NOMO-1 treated with dmso at 0.1 percent for 144 hours (cell line): ENCODE measurements at regions not wholly inside any gene's neighbourhood (a gene's known extent, or its start where the extent isn't known, plus 50 kb on each side); places are given as distances from the start of the nearest gene placed in this dataset.

ENCODE experiments used
- DNase-seq: peaks from one replicate; lab custom pipeline; 2025; ENCODE audit not compliant: unreplicated experiment; lab: John Stamatoyannopoulos, UW

DNA sequence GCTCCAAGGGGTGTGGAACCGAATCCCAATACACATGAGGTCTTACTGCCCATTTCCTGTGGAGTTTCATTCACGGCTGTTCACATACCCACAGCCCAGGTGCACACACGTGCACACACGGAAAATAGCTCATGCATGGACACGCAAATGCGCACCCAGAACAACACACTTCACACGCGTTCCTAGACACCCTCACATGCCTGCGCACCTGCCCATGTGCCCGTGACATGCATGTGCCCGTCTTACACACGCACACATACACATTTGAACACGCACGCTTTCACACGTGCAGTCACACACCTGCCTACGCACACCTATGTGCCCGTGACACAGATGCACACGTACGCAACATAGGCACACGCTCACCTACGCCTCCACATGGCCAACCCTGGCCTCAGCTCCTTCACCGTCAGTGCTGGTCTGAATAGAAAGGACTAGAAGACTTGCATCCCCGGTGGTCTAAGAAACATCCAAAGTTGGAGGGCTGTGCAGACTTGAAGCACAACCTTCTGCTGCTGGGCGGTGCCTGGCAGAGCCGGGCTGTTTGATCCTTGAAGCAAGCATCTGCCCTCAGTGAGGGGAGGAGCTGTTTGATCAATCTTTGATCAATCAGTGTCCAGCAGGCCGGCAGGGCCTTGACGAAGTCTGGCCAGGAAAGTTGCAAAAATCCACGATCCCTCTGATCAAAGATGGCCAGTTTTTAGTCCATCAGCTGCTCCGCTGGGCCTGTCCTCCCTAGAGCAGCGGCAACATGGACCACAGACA lies 164.7 kb downstream of the OLFM1 start:
- no peak for DNase-seq

DNA sequence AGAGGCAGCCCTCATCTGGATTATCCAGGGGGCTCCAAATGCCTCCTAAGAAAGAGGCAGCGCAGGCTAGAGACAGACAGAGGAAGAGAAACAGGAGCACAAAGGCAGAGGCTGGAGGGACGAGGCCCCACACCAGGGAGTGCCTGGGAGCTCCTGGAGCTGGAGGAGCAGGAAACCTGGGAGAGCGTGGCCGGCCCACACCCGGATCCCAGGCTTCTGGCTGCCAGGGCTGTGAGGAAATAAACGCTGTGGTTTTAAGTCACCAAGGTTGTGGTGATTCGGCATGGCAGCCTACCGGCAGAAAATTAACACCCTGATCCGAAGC lies 165.5 kb downstream of the OLFM1 start:
- no peak for DNase-seq

DNA sequence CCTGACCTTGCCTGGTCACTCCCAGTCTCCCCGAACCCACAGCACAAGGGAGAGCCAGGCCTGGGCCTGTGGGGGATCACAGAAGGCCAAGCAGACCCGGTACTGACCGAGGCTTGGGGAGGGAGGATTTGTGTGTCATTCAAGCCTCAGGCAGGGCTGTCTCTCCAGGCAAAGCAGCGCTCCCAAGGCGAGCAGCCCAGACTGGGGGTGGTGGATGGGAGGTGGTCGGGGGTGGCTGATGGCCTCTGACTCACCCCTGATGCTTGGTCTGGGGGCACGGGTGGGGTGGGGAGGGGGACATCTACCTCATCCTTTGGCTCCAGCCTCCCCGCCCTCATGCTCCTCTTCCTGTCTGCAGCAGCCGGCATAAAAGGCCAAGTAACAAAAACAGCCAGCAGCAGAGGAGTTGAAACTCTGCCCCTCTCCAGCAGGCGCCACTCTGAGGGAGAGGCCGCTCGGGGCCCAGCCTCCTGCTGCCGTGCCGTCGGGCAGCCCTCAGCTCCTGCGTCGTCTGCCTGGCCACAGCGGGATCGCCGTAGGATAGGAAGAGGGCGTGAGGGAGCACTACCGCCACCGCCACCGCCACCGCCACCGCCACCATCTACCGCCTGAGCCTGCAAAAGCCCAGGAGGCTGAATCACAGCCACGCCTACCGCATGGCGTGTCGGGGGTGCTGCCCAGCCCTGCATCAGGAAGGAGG lies 166.0 kb downstream of the OLFM1 start:
- no peak for DNase-seq

DNA sequence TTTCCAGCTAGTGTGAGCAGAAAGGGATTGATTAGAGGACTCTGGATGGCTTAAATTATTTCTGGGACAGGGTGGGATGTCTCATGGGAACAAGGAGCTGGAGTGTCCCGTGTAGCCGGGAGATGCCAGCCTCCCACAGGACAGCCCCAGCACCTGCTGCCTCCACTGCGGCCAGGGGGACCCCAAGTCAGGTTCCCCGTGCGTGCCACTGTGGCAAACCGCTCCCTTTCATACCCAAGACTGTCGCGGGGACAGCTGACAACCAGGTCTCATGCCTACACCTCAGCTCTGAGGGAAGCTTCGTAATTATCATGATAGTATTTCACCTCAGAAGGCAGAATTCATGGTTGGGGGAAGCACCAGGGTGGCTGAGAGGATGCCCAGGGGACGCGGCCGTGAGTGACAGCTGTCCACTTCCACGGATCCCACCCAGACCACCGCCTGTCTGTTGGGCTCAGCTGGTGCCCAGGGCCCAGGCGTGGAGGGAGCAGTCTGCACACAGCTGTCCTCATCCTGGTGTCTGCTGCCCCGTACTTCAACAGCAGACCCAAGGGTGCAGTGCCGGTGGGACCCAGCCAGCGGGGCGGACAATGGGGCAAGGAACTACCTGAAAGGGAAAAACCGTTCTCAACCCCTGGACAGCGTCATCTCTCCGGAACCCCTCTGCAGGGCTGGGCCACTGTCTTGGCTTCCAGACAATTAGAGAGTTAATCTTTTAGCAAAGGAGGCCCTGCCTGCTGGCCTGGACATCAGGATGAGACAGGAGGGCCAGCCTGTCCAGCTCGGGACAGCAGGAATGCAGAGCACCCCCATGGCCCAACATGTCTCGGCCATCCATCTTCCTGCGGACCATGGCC lies 166.9 kb downstream of the OLFM1 start:
- no peak for DNase-seq

DNA sequence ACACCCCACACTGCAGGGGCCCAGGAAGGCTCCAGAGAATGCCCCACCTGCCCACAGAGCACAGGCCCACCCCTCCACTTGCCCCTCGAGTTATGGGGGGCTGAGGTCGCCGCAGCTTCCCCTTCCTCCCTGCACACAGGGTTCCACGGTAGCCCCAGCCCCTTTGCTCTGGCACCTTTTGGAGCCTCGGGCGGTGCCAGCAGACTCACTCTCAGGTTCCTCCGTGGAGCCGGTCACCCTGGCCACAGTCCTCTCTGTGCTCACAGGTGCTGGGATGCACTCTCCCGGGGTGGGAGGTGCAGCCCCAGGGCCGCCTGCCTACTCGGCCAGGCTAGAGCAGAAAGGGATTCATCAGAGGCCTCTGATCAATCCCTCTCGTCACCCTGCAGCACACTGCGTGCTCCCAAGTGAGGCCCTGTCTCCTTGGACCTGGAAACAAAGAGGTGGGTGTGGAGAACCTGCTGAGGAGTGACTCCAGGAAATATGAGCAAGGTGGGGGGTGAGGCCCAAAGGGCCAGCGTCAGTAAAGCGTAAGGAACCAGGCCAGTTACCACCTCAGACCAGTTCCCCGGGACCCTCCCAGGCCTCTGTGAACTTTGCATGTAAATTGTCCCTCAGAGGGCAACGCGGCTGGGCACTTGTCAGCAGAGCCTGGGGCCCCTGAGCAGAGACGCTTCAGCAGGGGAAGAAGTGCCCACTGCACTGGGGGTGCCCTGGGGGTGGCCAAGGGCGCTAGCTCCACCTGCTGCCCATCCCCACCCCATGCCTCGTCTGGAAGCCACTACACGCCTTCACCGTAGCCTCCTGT lies 167.8 kb downstream of the OLFM1 start:
- no peak for DNase-seq

DNA sequence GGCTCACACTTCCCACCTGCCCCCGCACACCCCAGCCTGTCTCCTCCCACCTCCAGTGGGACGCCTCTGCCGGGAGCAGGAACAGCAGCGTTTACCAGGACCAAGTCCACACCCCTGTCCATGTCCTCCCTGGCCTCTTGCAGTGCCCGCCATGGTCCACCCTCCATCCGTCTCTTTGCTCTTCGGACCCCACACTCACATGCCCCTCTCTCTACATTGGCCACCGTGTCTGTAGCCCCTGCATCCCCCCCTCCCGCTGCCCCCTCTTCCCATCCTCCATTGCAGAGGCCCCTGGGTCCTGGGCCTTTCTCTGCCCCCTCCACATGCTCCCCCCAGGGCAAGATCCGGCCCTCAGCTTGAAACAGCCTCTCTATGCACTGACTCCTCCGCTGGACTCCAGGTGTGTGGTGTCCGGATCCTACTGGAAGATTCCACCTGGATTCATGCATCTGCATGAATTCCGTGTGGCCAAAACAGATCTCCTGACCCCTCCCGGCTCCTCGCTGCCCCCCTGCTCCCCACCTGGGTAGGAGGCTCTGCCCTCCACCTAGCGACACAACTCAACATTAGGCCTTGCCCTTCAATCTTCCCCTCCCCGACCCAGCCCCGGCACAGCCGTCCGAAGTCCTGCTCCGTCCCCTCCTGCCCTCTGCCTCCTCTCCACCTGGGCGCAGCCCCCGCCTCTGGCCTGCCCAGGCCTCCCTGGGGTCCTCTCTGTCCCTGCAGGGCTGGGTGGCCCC lies 168.5 kb downstream of the OLFM1 start:
- DNase-seq = no peak

DNA sequence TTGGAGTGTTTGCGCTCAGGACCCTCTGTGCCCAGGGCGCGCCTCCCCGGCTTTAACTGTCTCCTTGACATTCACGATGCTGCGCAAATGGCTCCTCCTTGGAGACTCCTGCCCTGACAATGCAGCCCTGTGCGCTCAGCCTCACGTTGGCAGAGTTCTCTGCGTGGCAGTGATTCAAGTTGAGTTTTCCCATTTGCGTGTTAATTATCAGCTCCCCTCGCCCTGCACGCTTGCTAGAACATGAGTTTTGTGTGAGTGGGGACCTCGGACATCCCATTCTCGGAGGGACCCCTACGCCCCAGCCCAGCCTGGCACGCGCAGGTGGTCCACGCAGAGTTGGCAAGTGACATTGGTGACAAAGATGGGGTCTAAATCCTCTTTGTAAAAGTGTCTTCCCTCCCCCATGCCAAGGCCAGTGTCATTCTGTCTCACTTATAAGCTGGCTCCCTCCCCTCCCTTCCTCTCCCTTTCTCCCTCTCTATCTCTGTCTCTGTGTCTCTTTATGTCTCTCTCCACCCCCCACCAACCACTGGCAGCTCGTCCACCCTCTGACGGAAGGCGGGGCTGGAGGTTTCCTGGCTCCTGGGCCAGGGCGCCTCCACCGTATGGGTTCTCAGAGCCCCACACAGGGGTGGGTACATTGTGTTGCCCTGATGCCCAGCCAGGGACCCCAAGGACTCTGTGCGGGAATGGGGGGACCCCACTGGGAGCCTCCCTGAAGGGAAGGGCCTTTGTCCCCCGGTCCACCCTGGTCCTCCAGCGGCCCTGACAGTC lies 169.3 kb downstream of the OLFM1 start:
- no peak for DNase-seq

DNA sequence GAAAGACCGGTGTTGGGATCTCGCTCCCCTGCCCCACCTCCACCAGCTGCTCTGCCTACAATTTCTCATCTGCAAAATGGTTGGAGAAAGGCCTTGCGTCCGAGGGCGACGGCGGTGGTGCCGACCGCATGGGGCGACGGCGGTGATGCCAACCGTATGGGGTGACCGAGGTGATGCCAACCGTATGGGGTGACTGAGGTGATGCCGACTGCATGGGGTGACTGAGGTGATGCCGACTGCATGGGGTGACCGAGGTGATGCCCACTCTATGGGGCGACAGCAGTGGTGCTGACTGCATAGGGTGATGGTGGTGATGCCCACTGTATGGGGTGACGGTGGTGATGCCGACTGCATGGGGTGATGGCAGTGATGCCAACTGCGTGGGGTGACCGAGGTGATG lies 171.0 kb downstream of the OLFM1 start:
- no peak for DNase-seq

DNA sequence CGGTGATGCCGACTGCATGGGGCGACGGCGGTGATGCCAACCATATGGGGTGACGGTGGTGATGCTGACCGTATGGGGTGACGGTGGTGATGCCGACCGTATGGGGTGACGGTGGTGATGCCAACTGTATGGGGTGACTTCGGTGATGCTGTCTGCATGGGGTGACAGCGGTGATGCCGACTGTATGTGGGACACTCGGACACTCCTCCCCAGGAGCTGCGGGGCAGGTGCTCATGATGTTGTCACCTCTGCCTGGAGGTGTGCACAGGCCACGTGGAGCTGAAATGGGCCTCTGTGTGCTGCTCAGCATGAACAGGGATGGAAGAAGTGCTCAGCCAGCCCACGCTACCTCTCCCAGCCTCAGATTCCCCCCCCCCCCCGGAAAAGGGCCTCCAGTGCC lies 171.8 kb downstream of the OLFM1 start:
- DNase-seq = no peak

DNA sequence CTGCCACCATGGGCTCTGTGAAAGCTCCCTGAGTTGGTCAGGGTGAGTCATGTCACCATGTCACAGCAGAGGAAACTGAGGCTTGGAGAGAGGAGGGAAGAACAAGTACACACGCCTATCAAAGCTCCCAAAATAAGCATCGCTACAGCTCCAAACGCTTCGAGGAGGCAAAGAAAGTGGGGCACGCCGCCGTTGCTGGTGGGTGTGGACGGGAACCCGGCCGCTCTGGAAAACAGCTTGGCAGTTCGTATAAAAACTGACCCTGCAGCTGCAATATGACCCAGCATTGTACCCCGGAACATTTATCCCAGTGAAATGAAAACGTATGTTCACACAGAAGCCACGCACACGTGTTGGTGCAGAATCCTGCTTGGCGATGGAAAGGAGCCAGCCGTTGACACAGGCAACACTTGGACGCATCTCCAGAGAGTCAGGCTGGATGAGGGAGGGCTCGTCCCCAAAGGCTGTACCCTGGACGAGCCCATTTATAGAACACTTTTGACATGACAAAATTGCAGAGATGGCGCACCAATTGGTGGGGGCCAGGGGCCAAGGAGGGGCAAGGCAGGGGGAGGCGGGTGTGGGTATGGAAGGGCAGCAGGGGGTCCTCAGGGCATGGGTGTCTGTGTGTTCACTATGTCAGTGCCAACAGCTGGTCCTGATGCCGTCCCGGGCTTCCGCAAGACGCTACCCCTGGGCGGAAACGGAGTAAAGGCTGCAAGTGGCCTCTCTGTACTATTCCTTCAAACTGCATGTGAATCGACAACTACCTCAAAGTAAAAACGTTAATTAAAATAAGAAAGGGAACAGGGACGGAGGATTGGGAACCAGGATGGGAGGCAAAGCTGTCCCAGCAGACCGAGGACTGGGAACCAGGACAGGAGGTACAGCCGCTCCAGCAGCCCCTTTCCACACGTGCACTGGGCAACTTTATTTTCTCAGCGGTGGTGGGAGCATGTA lies 173.0 kb downstream of the OLFM1 start:
- no peak for DNase-seq

DNA sequence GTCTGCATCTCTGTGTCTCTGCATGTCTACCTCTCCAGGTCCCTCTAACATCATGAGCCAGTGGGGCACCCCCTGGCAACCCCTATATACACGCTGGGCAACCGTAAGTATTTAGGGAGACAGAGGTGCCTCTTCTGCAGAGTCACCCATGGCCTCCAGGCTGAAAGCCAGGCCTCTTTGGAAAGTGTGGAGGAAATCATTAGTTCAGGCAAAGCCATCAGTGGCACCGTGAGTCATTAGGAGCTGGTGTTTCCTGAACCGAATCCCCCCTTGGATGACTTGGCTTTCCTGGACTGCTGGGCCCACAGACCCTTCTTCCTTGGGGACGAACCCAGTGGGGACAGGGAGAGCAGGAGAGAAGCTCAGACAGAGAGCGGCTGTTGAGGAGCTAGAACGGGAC lies 174.8 kb downstream of the OLFM1 start:
- DNase-seq = no peak

DNA sequence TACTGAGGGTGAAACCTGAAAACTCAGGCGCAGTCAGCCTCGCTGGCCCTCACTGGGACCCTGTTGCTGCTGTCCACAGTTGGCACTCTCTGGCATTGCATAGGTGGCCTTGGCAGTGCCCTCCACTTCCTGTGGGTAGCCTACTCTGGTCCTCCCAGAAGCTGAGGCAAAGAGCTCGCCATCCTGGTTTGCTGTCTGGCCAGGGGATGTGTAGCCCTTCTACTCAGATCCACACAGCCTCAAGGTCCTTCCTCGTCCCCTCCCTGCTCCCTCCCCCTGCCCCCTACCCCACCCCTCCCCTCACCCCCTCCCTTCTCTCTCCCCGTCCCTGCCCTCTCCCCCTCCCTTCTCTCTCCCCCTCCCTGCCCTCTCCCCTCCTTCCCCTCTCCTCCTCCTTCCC lies 176.0 kb downstream of the OLFM1 start:
- no peak for DNase-seq

DNA sequence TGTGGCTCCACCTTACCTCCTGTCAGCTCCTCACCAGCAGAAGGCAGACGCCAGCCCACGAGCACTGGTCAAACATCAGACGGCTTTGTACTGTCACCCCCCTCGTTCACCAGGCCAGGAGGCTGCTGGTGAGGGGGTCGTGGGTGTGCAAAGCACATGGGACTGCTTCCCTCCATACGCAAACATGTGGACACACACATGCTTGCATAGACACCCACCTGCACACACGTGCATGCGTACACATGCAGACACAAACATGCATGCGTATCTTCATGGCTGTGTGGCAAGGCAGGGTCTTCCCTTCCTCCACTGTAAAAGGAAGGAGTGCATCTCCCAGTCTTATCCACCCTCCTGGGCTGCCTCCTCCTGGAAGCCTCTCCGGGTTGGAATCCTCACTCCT lies 178.5 kb downstream of the OLFM1 start:
- DNase-seq = no peak

DNA sequence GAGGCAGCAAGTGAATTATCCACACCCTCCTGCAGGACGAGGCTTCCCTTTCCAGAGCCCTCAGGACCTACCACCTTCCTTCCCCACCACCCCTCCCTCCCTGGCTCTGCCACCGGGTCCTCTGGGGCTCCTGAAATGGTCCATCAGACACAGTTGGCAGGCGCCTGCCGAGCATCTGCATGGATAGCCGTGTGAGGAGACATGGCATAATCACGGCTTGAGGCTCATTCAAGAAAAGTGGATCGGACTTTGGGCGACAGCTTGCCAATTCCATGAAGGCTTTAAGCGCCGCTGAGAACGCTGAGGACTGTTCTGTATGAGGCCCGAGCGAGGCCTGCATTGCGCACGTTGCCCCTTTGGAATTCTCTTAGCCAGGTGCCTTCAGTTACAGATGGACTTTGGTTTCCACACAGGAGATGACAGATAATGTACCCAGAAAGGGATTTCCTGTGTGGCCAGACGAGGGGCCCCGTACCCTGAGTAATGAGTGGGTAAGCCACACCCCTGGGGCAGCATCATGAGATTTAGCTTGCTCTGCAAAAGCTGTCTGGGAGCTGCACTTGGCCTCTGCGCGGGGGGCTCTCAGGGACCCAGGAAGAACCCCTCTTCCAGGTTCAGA lies 179.8 kb downstream of the OLFM1 start:
- DNase-seq = no peak

DNA sequence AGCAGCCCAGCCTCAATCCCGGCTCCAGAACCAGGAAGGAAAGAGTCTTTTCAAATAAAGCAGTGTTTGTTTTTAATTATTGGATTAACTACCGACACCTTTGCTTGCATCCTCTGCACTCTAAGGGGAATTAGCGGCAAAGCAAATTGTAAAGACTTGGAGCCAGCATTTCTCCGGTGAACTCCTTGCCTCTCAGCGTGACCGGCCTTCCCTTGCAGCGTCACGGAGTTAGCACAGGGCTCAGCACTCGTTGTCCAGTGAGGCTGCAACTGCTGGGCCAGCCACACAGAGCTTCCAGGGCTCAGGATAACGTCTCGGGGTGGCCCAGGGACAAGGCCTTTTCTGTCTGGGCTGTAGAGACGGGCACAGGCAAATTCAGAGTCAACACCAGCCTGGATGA lies 180.6 kb downstream of the OLFM1 start:
- DNase-seq = no peak

DNA sequence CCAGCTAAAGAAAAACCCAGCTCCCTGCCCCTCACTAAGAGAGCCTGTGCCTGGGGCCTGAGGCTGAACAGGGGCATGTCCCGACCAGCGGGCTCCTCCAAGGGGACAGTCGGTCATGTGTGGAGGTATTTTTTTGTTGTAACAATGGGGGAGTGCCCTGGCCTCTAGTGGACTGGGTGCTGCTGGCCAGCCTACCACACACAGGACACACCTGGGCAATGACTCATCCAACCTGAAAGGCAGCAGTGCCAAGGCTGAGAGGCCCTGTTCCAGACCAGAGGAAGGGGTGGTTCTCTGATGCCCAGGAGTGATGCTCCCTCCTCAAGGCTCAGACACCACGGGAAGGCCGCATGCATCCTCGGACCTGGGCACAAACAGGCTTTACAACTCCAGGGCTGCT lies 181.5 kb downstream of the OLFM1 start:
- DNase-seq = no peak

DNA sequence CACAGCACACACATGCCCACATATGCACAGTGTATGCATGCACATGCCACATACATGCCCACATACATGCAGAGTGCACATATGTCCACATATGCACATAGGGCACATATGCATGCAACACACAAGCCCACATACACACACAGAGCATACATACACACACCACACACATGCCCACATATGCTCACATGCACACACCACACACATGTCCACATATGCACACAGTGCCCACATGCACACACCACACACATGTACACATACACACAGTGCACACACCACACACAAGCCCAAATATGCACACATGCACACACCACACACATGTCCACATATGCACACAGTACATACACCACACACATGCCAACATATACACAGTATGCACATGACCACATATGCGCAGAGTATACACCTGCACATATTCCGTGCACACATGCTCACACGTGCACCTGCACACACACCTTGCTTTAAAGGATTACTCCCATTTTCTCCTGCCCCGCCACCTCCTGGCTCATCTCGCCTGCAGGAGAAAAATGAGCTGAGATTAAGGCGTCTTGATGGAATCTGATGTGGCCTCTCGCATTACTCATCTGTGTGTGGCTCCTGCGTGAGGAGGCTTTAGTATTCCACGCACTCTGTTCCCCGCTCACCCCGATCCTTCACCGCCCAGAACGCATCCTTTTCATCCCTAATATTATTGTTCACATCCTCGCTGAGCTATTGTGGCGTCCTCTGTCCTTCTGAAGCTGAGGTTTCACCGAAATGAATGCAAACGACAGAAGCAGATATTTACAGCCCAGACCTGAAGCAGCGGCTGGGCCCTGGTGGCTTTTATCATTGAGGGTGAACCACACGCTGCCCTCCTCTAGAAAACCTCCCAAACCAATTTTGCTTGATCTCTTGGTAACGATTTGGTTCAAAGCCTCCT lies 182.7 kb downstream of the OLFM1 start:
- no peak for DNase-seq
